B cell (primary cell): ENCODE measurements at regions not wholly inside any gene's neighbourhood (a gene's known extent, or its start where the extent isn't known, plus 50 kb on each side); places are given as distances from the start of the nearest gene placed in this dataset.

ENCODE experiments used
- ATAC-seq: fragments of 200-7000 bp; cut with Tn5 transposase; one replicate; pipeline ENCODE4 v1.10.0; 2021; ENCODE audit warnings: low read depth, mild to moderate bottlenecking, moderate number of reproducible peaks, moderate library complexity
- CTCF ChIA-PET: fragments of 350-600 bp; sonication (Branson Sonifier 250); formaldehyde crosslinking; loops from one replicate; lab custom pipeline; 2021; ENCODE audit warnings: antibody characterized with exemption, inconsistent platforms; lab: Charles Lee
- POLR2A ChIA-PET: fragments of 350-600 bp; sonication (Branson Sonifier 250); formaldehyde crosslinking; loops from one replicate; lab custom pipeline; 2021; ENCODE audit warnings: antibody characterized with exemption; lab: Charles Lee
- DNase-seq: peaks from one replicate; pipeline ENCODE4 v3.0.0; 2013
- H2AFZ ChIP-seq: 2 replicates; pipeline ENCODE4 v1.6.1; 2012; ENCODE audit warnings: mild to moderate bottlenecking, low read depth, low read length; ENCODE audit not compliant: insufficient read depth, poor library complexity, severe bottlenecking
- H3K27ac ChIP-seq, 2 donors: 1 replicate in 1 of 2; 2 replicates in 1 of 2; pipeline ENCODE4 v1.5.1; 2012 to 2013; ENCODE audit warnings: low read length in 2 of 2, mild to moderate bottlenecking in 2 of 2, moderate library complexity in 1 of 2
- H3K27me3 ChIP-seq, 4 experiments: fragments of 200-600 bp in 1 of 4; sonication (generic) in 1 of 4; replicated peaks in 1 of 4; 1 replicate in 2 of 4; 2 replicates in 2 of 4; pipeline versions ENCODE4 v1.6.1 to v1.7.0; 2013 to 2016; ENCODE audit warnings: low read length in 3 of 4, mild to moderate bottlenecking in 2 of 4, mixed read lengths in 1 of 4, moderate library complexity in 1 of 4; ENCODE audit not compliant: insufficient read depth in 4 of 4, control insufficient read depth in 3 of 4; ENCODE audit errors: control extremely low read depth in 1 of 4
- H3K36me3 ChIP-seq, 2 experiments: replicated peaks in 1 of 2; 1 replicate in 1 of 2; 2 replicates in 1 of 2; pipeline versions ENCODE4 v1.6.1 to v1.7.1; 2013; ENCODE audit warnings: low read length in 1 of 2; ENCODE audit not compliant: insufficient read depth in 2 of 2, control insufficient read depth in 1 of 2; ENCODE audit errors: control extremely low read depth in 1 of 2, extremely low read depth in 1 of 2
- H3K4me1 ChIP-seq, 2 donors: fragments of 200-600 bp in 1 of 2; sonication (generic) in 1 of 2; 1 replicate in 1 of 2; 2 replicates in 1 of 2; pipeline versions ENCODE4 v1.5.1 to v1.6.1; 2013 to 2017; ENCODE audit warnings: low read length in 2 of 2; ENCODE audit not compliant: control insufficient read depth in 2 of 2, insufficient read depth in 2 of 2
- H3K4me2 ChIP-seq: replicated peaks from 2 replicates; pipeline ENCODE3; 2012; ENCODE audit warnings: mild to moderate bottlenecking, low read depth, low read length; ENCODE audit not compliant: poor library complexity, severe bottlenecking
- H3K4me3 ChIP-seq, 5 experiments: fragments of 200-600 bp in 1 of 5; sonication (generic) in 1 of 5; 1 replicate in 3 of 5; 2 replicates in 2 of 5; pipeline versions ENCODE4 v1.5.1 to v1.7.0; 2011 to 2016; ENCODE audit warnings: low read length in 4 of 5, mild to moderate bottlenecking in 4 of 5, low read depth in 2 of 5, control low read depth in 1 of 5, moderate library complexity in 1 of 5; ENCODE audit not compliant: insufficient read depth in 1 of 5; ENCODE audit errors: control extremely low read depth in 1 of 5, extremely low read depth in 1 of 5
- H3K79me2 ChIP-seq: fragments of 200-600 bp; sonication (generic); one replicate; pipeline ENCODE4 v1.6.0; 2016; ENCODE audit warnings: low read length; ENCODE audit not compliant: control insufficient read depth, insufficient read depth
- H3K9ac ChIP-seq: fragments of 200-600 bp; sonication (generic); 2 replicates; pipeline ENCODE4 v1.6.1; 2017; ENCODE audit warnings: mild to moderate bottlenecking, low read length, moderate library complexity
- H3K9me3 ChIP-seq, 3 donors: one replicate each; pipeline versions ENCODE4 v1.6.1 to v1.7.1; 2013; ENCODE audit warnings: low read length in 2 of 3; ENCODE audit not compliant: control insufficient read depth in 2 of 3, insufficient read depth in 1 of 3; ENCODE audit errors: control extremely low read depth in 1 of 3
- H4K20me1 ChIP-seq: 2 replicates; pipeline ENCODE4 v1.6.0; 2012; ENCODE audit warnings: mild to moderate bottlenecking, low read length; ENCODE audit not compliant: insufficient read depth, control insufficient read depth, poor library complexity, severe bottlenecking
- H3K27ac Mint-ChIP-seq: one replicate; pipeline ENCODE4 v1.8.0; 2021; ENCODE audit warnings: mixed read lengths
- H3K27me3 Mint-ChIP-seq: one replicate; pipeline ENCODE4 v1.8.0; 2021; ENCODE audit warnings: mixed read lengths
- H3K4me1 Mint-ChIP-seq: one replicate; pipeline ENCODE4 v1.8.0; 2021; ENCODE audit warnings: mixed read lengths
- H3K4me3 Mint-ChIP-seq: one replicate; pipeline ENCODE4 v1.8.0; 2021; ENCODE audit warnings: mixed read lengths
- H3K9me3 Mint-ChIP-seq: one replicate; pipeline ENCODE4 v1.8.0; 2022; ENCODE audit warnings: mixed read lengths; ENCODE audit not compliant: insufficient read depth
- CTCF ChIP-seq: fragments of 200-600 bp; IDR thresholded peaks from one replicate; pipeline ENCODE4 v1.8.0; 2022; ENCODE audit warnings: antibody characterized with exemption, mild to moderate bottlenecking
- EZH2 ChIP-seq: IDR thresholded peaks from 2 replicates; pipeline ENCODE4 v1.6.1; 2012; ENCODE audit warnings: borderline replicate concordance, low read depth, mild to moderate bottlenecking, moderate library complexity, low read length; ENCODE audit not compliant: insufficient read depth, poor library complexity, severe bottlenecking
- WGBS: methylation state at CpG from one replicate; pipeline ENCODE4 v1.1.5; 2013; ENCODE audit warnings: missing lambda C conversion rate; ENCODE audit not compliant: insufficient coverage; 5-methylcytosine and 5-hydroxymethylcytosine counted together
- intact Hi-C: fragments of 100-400 bp; cut with micrococcal nuclease; formaldehyde crosslinking; loops from one replicate; pipeline ENCODE4 v1.10.0; 2022

GRCh38 chr2:5409898-5410381 is 282.2 kb upstream of the SOX11 start:
- Mint-ChIP-seq H3K27me3 (no peaks in the 10 kb centered on the region), H3K27ac (no peak overlapping the region), H3K4me1 (no peaks in the 10 kb centered on the region), H3K9me3 (no peaks in the 10 kb centered on the region), H3K4me3 (no peak overlapping the region)
- H4K20me1 ChIP-seq = no peaks in the 10 kb centered on the region
- ChIA-PET CTCF (no interaction called here), POLR2A (no interaction called here)
- no peak overlapping the region for H3K9ac ChIP-seq
- no peaks in the 10 kb centered on the region for H3K79me2 ChIP-seq
- intact Hi-C loops = no loop called here
- H3K9me3 ChIP-seq = peaks cover 0 to 13% (median 0%) of the 10 kb centered on the region in 3 donors
- DNase-seq = no peak
- no peak overlapping the region for H3K27ac ChIP-seq
- H2AFZ ChIP-seq = no peak overlapping the region
- H3K4me3 ChIP-seq = no peak overlapping the region
- no peak for TF ChIP-seq CTCF
- no peak for TF ChIP-seq EZH2
- ATAC-seq = no peak
- H3K4me2 ChIP-seq = no peak overlapping the region
- WGBS = 77% methylated on average over 5 of the region's 10 CpGs
- H3K4me1 ChIP-seq = no peaks in the 10 kb centered on the region
- H3K27me3 ChIP-seq = no peaks in the 10 kb centered on the region
- H3K36me3 ChIP-seq = no peaks in the 10 kb centered on the region

- intact Hi-C loops = no loop called here
- no peaks in the 10 kb centered on the region for H3K4me1 Mint-ChIP-seq
- no peak overlapping the region for H3K9ac ChIP-seq
- no peaks in the 10 kb centered on the region for H3K4me1 ChIP-seq
- H3K4me3 ChIP-seq = no peak overlapping the region
- H4K20me1 ChIP-seq = no peaks in the 10 kb centered on the region
- H3K9me3 ChIP-seq = peaks cover 0 to 13% (median 0%) of the 10 kb centered on the region in 3 donors
- ATAC-seq (no peak), DNase-seq (no peak)
- H3K4me2 ChIP-seq = no peak overlapping the region
- H3K27me3 ChIP-seq = no peaks in the 10 kb centered on the region
- H3K36me3 ChIP-seq = no peaks in the 10 kb centered on the region
- H3K4me3 Mint-ChIP-seq = no peak overlapping the region
- H3K79me2 ChIP-seq = no peaks in the 10 kb centered on the region
- no peak overlapping the region for H2AFZ ChIP-seq
- H3K27ac ChIP-seq = no peak overlapping the region
- 100% methylated on average over 1 of the region's 4 CpGs for WGBS
- H3K9me3 Mint-ChIP-seq = no peaks in the 10 kb centered on the region
- no peak for TF ChIP-seq CTCF
- no peak for TF ChIP-seq EZH2
- no peak overlapping the region for H3K27ac Mint-ChIP-seq
- ChIA-PET POLR2A (no interaction called here), CTCF (no interaction called here)
- H3K27me3 Mint-ChIP-seq = no peaks in the 10 kb centered on the region
Observed at GRCh38 chr2:5410991-5411700, 281.0 kb upstream of the SOX11 start.
